Esophagus squamous epithelium (tissue), 5 donors: ENCODE measurements at regions not wholly inside any gene's neighbourhood (a gene's known extent, or its start where the extent isn't known, plus 50 kb on each side); places are given as distances from the start of the nearest gene placed in this dataset.
"Not testable (repeated sequence)": the region's sequence is repeated elsewhere in the genome, so short reads cannot be mapped to it uniquely, and the experiment has no call there.

Experiments
- DNase-seq: peaks from one replicate; lab custom pipeline; 2025; lab: John Stamatoyannopoulos, UW
- H3K27ac ChIP-seq, 4 donors: fragments of 200-600 bp; sonication (generic); one replicate each; pipeline ENCODE4 v1.5.1; 2016 to 2019; ENCODE audit warnings: mild to moderate bottlenecking in 1 of 4
- H3K27me3 ChIP-seq, 4 donors: fragments of 200-600 bp; sonication (generic); 1 replicate in 3 of 4; 2 replicates in 1 of 4; pipeline versions ENCODE4 v1.5.1 to v1.6.0; 2017 to 2021; ENCODE audit warnings: antibody characterized with exemption in 1 of 4
- H3K36me3 ChIP-seq, 3 donors: fragments of 200-600 bp; sonication (generic); one replicate each; pipeline ENCODE4 v1.5.1; 2016 to 2019
- H3K4me1 ChIP-seq, 3 donors: fragments of 200-600 bp; sonication (generic); one replicate each; pipeline ENCODE4 v1.5.1; 2017 to 2019
- H3K4me3 ChIP-seq, 4 donors: fragments of 200-600 bp; sonication (generic); 1 replicate in 3 of 4; 2 replicates in 1 of 4; pipeline ENCODE4 v1.5.1; 2016 to 2019; ENCODE audit warnings: mild to moderate bottlenecking in 2 of 4, moderate library complexity in 1 of 4
- H3K9me3 ChIP-seq, 3 donors: fragments of 200-600 bp; sonication (generic); one replicate each; pipeline ENCODE4 v1.5.1; 2016 to 2019
- CTCF ChIP-seq, 6 experiments: fragments of 450-650 bp in 4 of 6; fragments of 200-600 bp in 2 of 6; sonication (generic) in 2 of 6; IDR thresholded peaks; one replicate each; pipeline ENCODE4 v1.5.1; 2016 to 2019; ENCODE audit warnings: antibody characterized with exemption in 6 of 6, mild to moderate bottlenecking in 4 of 6, moderate library complexity in 4 of 6
- POLR2A ChIP-seq, 4 donors: fragments of 450-650 bp; IDR thresholded peaks; one replicate each; pipeline ENCODE4 v1.6.1; 2017; ENCODE audit warnings: antibody characterized with exemption in 4 of 4, mild to moderate bottlenecking in 4 of 4, moderate library complexity in 3 of 4
- WGBS, 2 donors: methylation state at CpG; one replicate each; pipeline ENCODE4 v1.1.5; 2018; 5-methylcytosine and 5-hydroxymethylcytosine counted together
- intact Hi-C: fragments of 100-400 bp; cut with DNase I; formaldehyde crosslinking; loops from one replicate; pipeline ENCODE4 v1.15.0; 2022
- donor health status: DM: yes; HTN: yes; CAD: no.

GRCh38 chrX:92081250-92081649, 302.1 kb downstream of the PCDH11X start:
- H3K4me3 ChIP-seq, H3K36me3 ChIP-seq, H3K4me1 ChIP-seq, H3K27me3 ChIP-seq, H3K27ac ChIP-seq, DNase-seq, intact Hi-C loops, H3K9me3 ChIP-seq: not testable (repeated sequence)
- WGBS, 2 donors, result no CpG with 5 or more reads among the region's 1 CpG

GRCh38 chrX:92090756-92091155, 311.6 kb downstream of the PCDH11X start:
- H3K4me1 ChIP-seq, H3K4me3 ChIP-seq, H3K27me3 ChIP-seq, DNase-seq, H3K9me3 ChIP-seq, H3K27ac ChIP-seq, intact Hi-C loops, H3K36me3 ChIP-seq: not testable (repeated sequence)
- WGBS, 2 donors, result 38 to 46% methylated on average over 2 of the region's 2 CpGs

- H3K27me3 ChIP-seq, H3K4me3 ChIP-seq, H3K9me3 ChIP-seq, H3K36me3 ChIP-seq, DNase-seq, H3K4me1 ChIP-seq, intact Hi-C loops, H3K27ac ChIP-seq: not testable (repeated sequence)
- WGBS, 2 donors, result 54 to 79% methylated on average over 2 of the region's 2 CpGs
Observed at GRCh38 chrX:92098136-92098535, 319.0 kb downstream of the PCDH11X start.

GRCh38 chrX:92100095-92100494, 320.9 kb downstream of the PCDH11X start:
- WGBS, 2 donors, result 57 to 69% methylated on average over 4 to 5 of the region's 7 CpGs
- intact Hi-C loops, H3K4me3 ChIP-seq, H3K36me3 ChIP-seq, H3K27me3 ChIP-seq, H3K9me3 ChIP-seq, DNase-seq, H3K4me1 ChIP-seq, H3K27ac ChIP-seq: not testable (repeated sequence)

GRCh38 chrX:92105693-92106092, 326.5 kb downstream of the PCDH11X start:
- H3K4me1 ChIP-seq, H3K9me3 ChIP-seq, H3K27me3 ChIP-seq, H3K4me3 ChIP-seq, DNase-seq, intact Hi-C loops, H3K36me3 ChIP-seq, H3K27ac ChIP-seq: not testable (repeated sequence)
- WGBS, 2 donors, result 41 to 64% methylated on average over 2 to 3 of the region's 3 CpGs

GRCh38 chrX:92106671-92107070, 327.5 kb downstream of the PCDH11X start:
- H3K27ac ChIP-seq, H3K4me3 ChIP-seq, intact Hi-C loops, H3K4me1 ChIP-seq, H3K9me3 ChIP-seq, H3K36me3 ChIP-seq, H3K27me3 ChIP-seq, DNase-seq: not testable (repeated sequence)
- WGBS, 2 donors, result 21 to 25% methylated on average over 1 of the region's 1 CpG

GRCh38 chrX:92110410-92110911, 331.3 kb downstream of the PCDH11X start:
- H3K9me3 ChIP-seq, H3K27ac ChIP-seq, H3K27me3 ChIP-seq, H3K4me3 ChIP-seq, DNase-seq, H3K4me1 ChIP-seq, H3K36me3 ChIP-seq, intact Hi-C loops: not testable (repeated sequence)
- 43 to 58% methylated on average over 2 of the region's 4 CpGs for WGBS, 2 donors

- DNase-seq, H3K27ac ChIP-seq, H3K27me3 ChIP-seq, intact Hi-C loops, H3K4me1 ChIP-seq, H3K36me3 ChIP-seq, H3K4me3 ChIP-seq, H3K9me3 ChIP-seq: not testable (repeated sequence)
- 68 to 77% methylated on average over 3 of the region's 3 CpGs for WGBS, 2 donors
Observed at GRCh38 chrX:92117701-92118100, 338.5 kb downstream of the PCDH11X start.

GRCh38 chrX:92163035-92163434, 383.9 kb downstream of the PCDH11X start:
- intact Hi-C loops, H3K27me3 ChIP-seq, H3K36me3 ChIP-seq, H3K4me1 ChIP-seq, H3K27ac ChIP-seq, DNase-seq, H3K4me3 ChIP-seq, H3K9me3 ChIP-seq: not testable (repeated sequence)
- WGBS, 2 donors, result no CpG with 5 or more reads among the region's 8 CpGs

- TF ChIP-seq CTCF (IDR thresholded peaks at IDR 0.05) (no peak), POLR2A (IDR thresholded peaks at IDR 0.05) (no peak)
- no peak overlapping the region for H3K4me3 ChIP-seq
- no peaks in the 10 kb centered on the region for H3K36me3 ChIP-seq
- H3K27ac ChIP-seq, result no peak overlapping the region
- intact Hi-C loops, result no loop called here
- no peaks in the 10 kb centered on the region for H3K4me1 ChIP-seq
- H3K27me3 ChIP-seq, result no peaks in the 10 kb centered on the region
- DNase-seq, result no peak
- peaks cover 0 to 5% (median 0%) of the 10 kb centered on the region in 3 donors for H3K9me3 ChIP-seq
- 68 to 80% methylated on average over 3 of the region's 5 CpGs for WGBS, 2 donors
Observed at GRCh38 chrX:92209936-92210335, 430.8 kb downstream of the PCDH11X start.
